Loucy (cell line): ENCODE measurements at regions not wholly inside any gene's neighbourhood (a gene's known extent, or its start where the extent isn't known, plus 50 kb on each side); places are given as distances from the start of the nearest gene placed in this dataset.

ENCODE experiments used
- H2AFZ ChIP-seq: fragments of 200-600 bp; sonication (generic); 2 replicates; pipeline ENCODE4 v1.6.0; 2016; ENCODE audit warnings: antibody characterized with exemption, mild to moderate bottlenecking, low read length, moderate library complexity
- H3F3A ChIP-seq: fragments of 200-600 bp; 2 replicates; pipeline ENCODE4 v1.6.0; 2016; ENCODE audit warnings: antibody characterized with exemption, low read depth, mild to moderate bottlenecking
- H3K27me3 ChIP-seq: fragments of 200-600 bp; sonication (generic); 2 replicates; pipeline ENCODE4 v1.6.1; 2014; ENCODE audit warnings: low read length, mild to moderate bottlenecking; ENCODE audit not compliant: insufficient read depth, poor library complexity, severe bottlenecking
- H3K36me3 ChIP-seq: fragments of 200-600 bp; sonication (generic); 2 replicates; pipeline ENCODE4 v1.6.1; 2016; ENCODE audit warnings: low read length; ENCODE audit not compliant: insufficient read depth
- H3K4me1 ChIP-seq: fragments of 200-600 bp; sonication (generic); 2 replicates; pipeline ENCODE4 v1.5.1; 2014; ENCODE audit warnings: low read length, mild to moderate bottlenecking; ENCODE audit not compliant: insufficient read depth, poor library complexity, severe bottlenecking
- H3K4me2 ChIP-seq: fragments of 200-600 bp; sonication (generic); 2 replicates; pipeline ENCODE4 v1.6.0; 2014; ENCODE audit warnings: antibody characterized with exemption, low read length, low read depth, mild to moderate bottlenecking; ENCODE audit not compliant: poor library complexity, severe bottlenecking
- H3K4me3 ChIP-seq: fragments of 200-600 bp; sonication (generic); 2 replicates; pipeline ENCODE4 v1.5.1; 2014; ENCODE audit warnings: low read length, mild to moderate bottlenecking, mixed read lengths; ENCODE audit not compliant: poor library complexity, severe bottlenecking
- H3K79me2 ChIP-seq: fragments of 200-600 bp; sonication (generic); 2 replicates; pipeline ENCODE4 v1.6.1; 2014; ENCODE audit warnings: low read length; ENCODE audit not compliant: insufficient read depth
- H3K9ac ChIP-seq: fragments of 200-600 bp; sonication (generic); 2 replicates; pipeline ENCODE4 v1.6.0; 2014; ENCODE audit warnings: mild to moderate bottlenecking, low read depth, low read length, moderate library complexity; ENCODE audit not compliant: poor library complexity, severe bottlenecking
- H3K9me2 ChIP-seq: fragments of 200-600 bp; sonication (generic); replicated peaks from 2 replicates; pipeline ENCODE4 v1.6.1; 2016; ENCODE audit warnings: low read depth, low read length, mixed read lengths
- H3K9me3 ChIP-seq: fragments of 200-600 bp; sonication (generic); 2 replicates; pipeline ENCODE4 v1.6.1; 2014; ENCODE audit warnings: mild to moderate bottlenecking, antibody characterized with exemption, low read length, low read depth; ENCODE audit not compliant: insufficient read depth
- H4K20me1 ChIP-seq: fragments of 200-600 bp; sonication (generic); 2 replicates; pipeline ENCODE4 v1.6.0; 2014; ENCODE audit warnings: antibody characterized with exemption, low read length, mild to moderate bottlenecking; ENCODE audit not compliant: insufficient read depth, poor library complexity, severe bottlenecking
- EZH2phosphoT487 ChIP-seq: fragments of 200-600 bp; IDR thresholded peaks from 2 replicates; pipeline ENCODE4 v1.6.1; 2018; ENCODE audit warnings: antibody characterized with exemption, mild to moderate bottlenecking, moderate library complexity, borderline replicate concordance
- TF ChIP-seq, protein P1 (sequence below): fragments of 200-600 bp; sonication (generic); conservative IDR thresholded peaks from 2 replicates; pipeline ENCODE4 v1.5.1; 2014; ENCODE audit warnings: mild to moderate bottlenecking, antibody characterized with exemption, low read length

GRCh38 chr10:52956861-52957260 is 184.3 kb upstream of the MBL2 start:
- Histone ChIP-seq H3K4me3 (no peak overlapping the region), H4K20me1 (no peaks in the 10 kb centered on the region), H3F3A (no peaks in the 10 kb centered on the region), H3K4me2 (no peak overlapping the region), H3K36me3 (no peaks in the 10 kb centered on the region), H3K9me3 (no peaks in the 10 kb centered on the region), H3K4me1 (no peaks in the 10 kb centered on the region), H3K27me3 (no peaks in the 10 kb centered on the region), H3K9ac (no peak overlapping the region), H3K79me2 (no peaks in the 10 kb centered on the region), H3K9me2 (no peaks in the 10 kb centered on the region), H2AFZ (no peak overlapping the region)
- TF ChIP-seq, protein P1, sequence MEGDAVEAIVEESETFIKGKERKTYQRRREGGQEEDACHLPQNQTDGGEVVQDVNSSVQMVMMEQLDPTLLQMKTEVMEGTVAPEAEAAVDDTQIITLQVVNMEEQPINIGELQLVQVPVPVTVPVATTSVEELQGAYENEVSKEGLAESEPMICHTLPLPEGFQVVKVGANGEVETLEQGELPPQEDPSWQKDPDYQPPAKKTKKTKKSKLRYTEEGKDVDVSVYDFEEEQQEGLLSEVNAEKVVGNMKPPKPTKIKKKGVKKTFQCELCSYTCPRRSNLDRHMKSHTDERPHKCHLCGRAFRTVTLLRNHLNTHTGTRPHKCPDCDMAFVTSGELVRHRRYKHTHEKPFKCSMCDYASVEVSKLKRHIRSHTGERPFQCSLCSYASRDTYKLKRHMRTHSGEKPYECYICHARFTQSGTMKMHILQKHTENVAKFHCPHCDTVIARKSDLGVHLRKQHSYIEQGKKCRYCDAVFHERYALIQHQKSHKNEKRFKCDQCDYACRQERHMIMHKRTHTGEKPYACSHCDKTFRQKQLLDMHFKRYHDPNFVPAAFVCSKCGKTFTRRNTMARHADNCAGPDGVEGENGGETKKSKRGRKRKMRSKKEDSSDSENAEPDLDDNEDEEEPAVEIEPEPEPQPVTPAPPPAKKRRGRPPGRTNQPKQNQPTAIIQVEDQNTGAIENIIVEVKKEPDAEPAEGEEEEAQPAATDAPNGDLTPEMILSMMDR = no peak
- TF ChIP-seq EZH2phosphoT487 = no peak

GRCh38 chr10:52956461-52956860 is 183.9 kb upstream of the MBL2 start:
- no peak for TF ChIP-seq EZH2phosphoT487
- TF ChIP-seq, protein P1 = no peak
- no peaks in the 10 kb centered on the region for H3K9me3 ChIP-seq
- no peaks in the 10 kb centered on the region for H4K20me1 ChIP-seq
- H3K9me2 ChIP-seq = no peaks in the 10 kb centered on the region
- H3K4me1 ChIP-seq = no peaks in the 10 kb centered on the region
- no peaks in the 10 kb centered on the region for H3K79me2 ChIP-seq
- no peak overlapping the region for H3K9ac ChIP-seq
- H3K36me3 ChIP-seq = no peaks in the 10 kb centered on the region
- H3K4me3 ChIP-seq = no peak overlapping the region
- no peak overlapping the region for H2AFZ ChIP-seq
- no peak overlapping the region for H3K4me2 ChIP-seq
- H3F3A ChIP-seq = no peaks in the 10 kb centered on the region
- no peaks in the 10 kb centered on the region for H3K27me3 ChIP-seq

- H3K9me2 ChIP-seq = no peaks in the 10 kb centered on the region
- no peaks in the 10 kb centered on the region for H3F3A ChIP-seq
- no peak overlapping the region for H3K4me3 ChIP-seq
- no peaks in the 10 kb centered on the region for H3K4me1 ChIP-seq
- TF ChIP-seq, protein P1 = no peak
- no peak for TF ChIP-seq EZH2phosphoT487
- no peaks in the 10 kb centered on the region; the same call in 1 of the 2 replicates for H3K9me3 ChIP-seq
- no peak overlapping the region for H2AFZ ChIP-seq
- no peaks in the 10 kb centered on the region for H3K27me3 ChIP-seq
- no peaks in the 10 kb centered on the region for H3K36me3 ChIP-seq
- H3K79me2 ChIP-seq = no peaks in the 10 kb centered on the region
- no peak overlapping the region for H3K4me2 ChIP-seq
- H4K20me1 ChIP-seq = no peaks in the 10 kb centered on the region
- no peak overlapping the region for H3K9ac ChIP-seq
These were observed 182.8 kb upstream of the MBL2 start for GRCh38 chr10:52955337-52955736.
